Small intestine (tissue), 7 donors: ENCODE measurements at regions not wholly inside any gene's neighbourhood (a gene's known extent, or its start where the extent isn't known, plus 50 kb on each side); places are given as distances from the start of the nearest gene placed in this dataset.

ENCODE experiments used
- DNase-seq, 2 donors: peaks; one replicate each; pipeline versions ENCODE4 v3.0.0 to v3.0.0-alpha.2; 2013
- FAIRE-seq: peaks from 2 replicates; lab custom pipeline; 2012; peaks lifted over from hg19 to GRCh38; lab: Jason Lieb, UNC
- H3K27ac ChIP-seq, 3 donors: one replicate each; pipeline ENCODE4 v1.5.1; 2013; ENCODE audit warnings: low read length in 2 of 3, mild to moderate bottlenecking in 2 of 3, control low read depth in 1 of 3, inconsistent platforms in 1 of 3, low read depth in 1 of 3, moderate library complexity in 1 of 3
- H3K27me3 ChIP-seq, 3 donors: one replicate each; pipeline ENCODE4 v1.6.1; 2013; ENCODE audit warnings: low read length in 3 of 3, inconsistent platforms in 1 of 3; ENCODE audit not compliant: control insufficient read depth in 3 of 3, insufficient read depth in 3 of 3
- H3K36me3 ChIP-seq, 3 donors: one replicate each; pipeline ENCODE4 v1.6.1; 2013; ENCODE audit warnings: low read length in 3 of 3, inconsistent platforms in 1 of 3, low read depth in 1 of 3, mild to moderate bottlenecking in 1 of 3, moderate library complexity in 1 of 3; ENCODE audit not compliant: control insufficient read depth in 3 of 3, insufficient read depth in 2 of 3
- H3K4me1 ChIP-seq, 3 donors: one replicate each; pipeline ENCODE4 v1.6.1; 2013; ENCODE audit warnings: low read length in 2 of 3, inconsistent platforms in 1 of 3, low read depth in 1 of 3, mild to moderate bottlenecking in 1 of 3, moderate library complexity in 1 of 3; ENCODE audit not compliant: control insufficient read depth in 3 of 3, insufficient read depth in 2 of 3
- H3K4me3 ChIP-seq, 3 donors: one replicate each; pipeline ENCODE4 v1.5.1; 2013; ENCODE audit warnings: low read length in 3 of 3, control low read depth in 1 of 3, inconsistent platforms in 1 of 3, low read depth in 1 of 3, mild to moderate bottlenecking in 1 of 3, moderate library complexity in 1 of 3
- H3K9me3 ChIP-seq, 2 donors: one replicate each; pipeline ENCODE4 v1.6.1; 2013; ENCODE audit warnings: low read depth in 1 of 2, low read length in 1 of 2; ENCODE audit not compliant: control insufficient read depth in 2 of 2, insufficient read depth in 1 of 2
- WGBS, 3 donors: extraction: QIAGEN DNeasy Blood & Tissue Kit; methylation state at CpG; one replicate each; pipeline ENCODE4 v1.1.7; 2013; 5-methylcytosine and 5-hydroxymethylcytosine counted together
- donor health status: healthy with polysubstance abuse.
- donor health status: control.
- donor health status: control.
- donor health status: Bipolar disorder and iron deficiency.
- donor health status: healthy.

DNA sequence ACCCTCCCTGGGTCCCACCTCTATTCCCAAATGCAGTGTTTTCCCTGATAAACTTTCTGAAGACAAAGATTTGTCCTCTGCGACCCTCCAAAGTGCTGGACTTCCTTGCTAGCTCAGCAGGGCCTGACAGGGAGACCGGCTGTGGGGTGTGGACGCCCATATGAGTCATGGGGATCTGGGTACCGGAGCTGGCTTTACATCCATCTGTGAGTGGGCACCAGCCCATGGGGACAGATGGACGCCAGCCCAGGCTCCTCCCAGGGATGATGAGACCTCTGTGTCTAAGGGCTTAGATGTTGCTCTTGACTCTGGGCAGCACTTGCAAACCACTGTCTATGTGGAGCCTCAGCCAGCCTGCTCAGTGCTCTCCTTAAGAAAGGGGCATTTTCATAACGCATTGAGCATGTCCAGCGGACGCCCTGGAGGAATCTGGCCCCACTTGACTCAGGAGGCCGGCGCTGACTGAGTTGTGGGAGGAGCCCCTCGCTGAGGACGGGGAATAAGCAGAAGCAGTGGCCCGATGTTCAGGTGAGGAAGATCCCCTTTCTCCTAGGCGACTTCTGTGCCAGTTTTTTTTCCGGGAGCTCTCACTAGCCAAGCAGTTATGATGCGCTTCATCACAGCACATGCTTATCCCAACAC, 229.4 kb upstream of the MYT1L start:
- no peaks in the 10 kb centered on the region for H3K36me3 ChIP-seq
- H3K9me3 ChIP-seq = no peaks in the 10 kb centered on the region
- no peak overlapping the region for H3K4me3 ChIP-seq
- H3K27me3 ChIP-seq = peaks cover 0 to 3% (median 0%) of the 10 kb centered on the region in 3 donors
- DNase-seq (no peak), FAIRE-seq (no peak)
- WGBS, 3 donors = 85 to 90% (median 86%) methylated on average over 16 of the region's 16 CpGs
- H3K27ac ChIP-seq = no peak overlapping the region
- no peaks in the 10 kb centered on the region for H3K4me1 ChIP-seq

DNA sequence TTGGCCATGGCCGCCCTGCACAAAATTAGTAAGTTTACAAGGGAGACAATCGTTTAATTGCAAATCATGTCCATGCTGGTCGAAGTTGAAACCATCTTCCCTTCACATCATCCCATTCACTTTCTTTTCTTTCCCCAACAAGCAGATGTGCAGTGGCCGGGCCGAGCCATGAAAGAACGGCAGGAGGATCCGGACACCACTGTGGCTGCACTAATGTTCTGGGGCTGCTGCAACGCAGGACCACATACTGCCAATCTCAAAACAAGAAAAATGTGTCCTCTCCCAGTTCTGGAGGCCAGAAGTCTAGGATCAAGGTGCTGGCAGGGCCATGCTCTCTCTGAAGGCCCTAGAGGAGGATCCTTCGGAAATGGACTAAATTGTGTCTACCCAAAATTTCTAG, 227.4 kb upstream of the MYT1L start:
- Histone ChIP-seq H3K4me3 (no peak overlapping the region), H3K9me3 (no peaks in the 10 kb centered on the region), H3K27ac (no peak overlapping the region), H3K4me1 (no peaks in the 10 kb centered on the region), H3K27me3 (peaks cover 0 to 3% (median 0%) of the 10 kb centered on the region in 3 donors), H3K36me3 (no peaks in the 10 kb centered on the region)
- whole genome bisulfite sequencing, 3 donors = 81 to 83% (median 83%) methylated on average over 9 of the region's 9 CpGs
- no peak for FAIRE-seq
- no peak for DNase-seq

DNA sequence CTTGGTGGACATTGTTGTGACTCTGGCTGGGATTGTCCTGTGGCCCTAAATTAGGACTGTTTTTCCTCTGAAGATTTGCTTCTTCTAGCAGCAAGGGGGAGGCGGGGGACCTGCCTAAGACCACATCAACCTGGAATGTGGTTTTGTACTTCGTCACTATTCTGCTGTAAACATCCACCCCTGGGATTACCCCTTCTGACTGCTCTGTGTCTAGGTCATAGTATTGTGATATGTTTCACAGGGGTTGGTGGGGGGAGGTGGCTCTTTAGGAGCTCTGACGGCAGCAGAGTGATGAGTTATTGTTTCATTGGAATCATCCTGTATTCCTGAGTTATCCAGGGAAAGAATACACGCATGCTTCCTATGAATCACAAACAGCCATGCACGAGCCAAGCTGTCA, 226.4 kb upstream of the MYT1L start:
- 60 to 83% (median 73%) methylated on average over 5 of the region's 5 CpGs for WGBS, 3 donors
- FAIRE-seq (no peak), DNase-seq (no peak)
- Histone ChIP-seq H3K27me3 (peaks cover 0 to 3% (median 0%) of the 10 kb centered on the region in 3 donors), H3K27ac (no peak overlapping the region), H3K9me3 (peaks cover 0 to 5% of the 10 kb centered on the region in 2 donors), H3K4me3 (no peak overlapping the region), H3K4me1 (no peaks in the 10 kb centered on the region), H3K36me3 (no peaks in the 10 kb centered on the region)

DNA sequence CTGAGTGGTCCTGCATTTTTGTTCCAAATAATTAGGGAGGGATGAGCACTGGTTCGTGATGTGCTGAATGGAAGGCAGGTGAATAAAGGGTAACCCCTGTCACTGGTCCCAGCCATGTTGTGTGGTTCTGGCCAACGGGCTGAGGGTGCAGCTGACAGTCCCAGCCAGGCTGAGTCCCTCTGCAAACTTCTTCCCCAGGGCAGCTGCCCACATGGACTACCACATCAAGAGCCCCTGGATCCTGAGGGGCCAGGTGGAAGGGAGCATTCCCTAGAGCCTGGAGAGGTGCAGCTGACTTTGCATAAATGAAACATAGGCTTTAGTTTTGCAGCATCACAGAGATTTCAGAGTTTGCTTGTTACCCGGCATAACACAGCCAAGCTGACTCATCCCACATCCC, 219.8 kb upstream of the MYT1L start:
- Histone ChIP-seq H3K4me3 (no peak overlapping the region), H3K36me3 (no peaks in the 10 kb centered on the region), H3K4me1 (no peaks in the 10 kb centered on the region), H3K27me3 (no peaks in the 10 kb centered on the region), H3K9me3 (peaks cover 0 to 13% of the 10 kb centered on the region in 2 donors), H3K27ac (no peak overlapping the region)
- DNase-seq = no peak
- WGBS, 3 donors = 65 to 79% (median 74%) methylated on average over 3 of the region's 3 CpGs
- no peak for FAIRE-seq

DNA sequence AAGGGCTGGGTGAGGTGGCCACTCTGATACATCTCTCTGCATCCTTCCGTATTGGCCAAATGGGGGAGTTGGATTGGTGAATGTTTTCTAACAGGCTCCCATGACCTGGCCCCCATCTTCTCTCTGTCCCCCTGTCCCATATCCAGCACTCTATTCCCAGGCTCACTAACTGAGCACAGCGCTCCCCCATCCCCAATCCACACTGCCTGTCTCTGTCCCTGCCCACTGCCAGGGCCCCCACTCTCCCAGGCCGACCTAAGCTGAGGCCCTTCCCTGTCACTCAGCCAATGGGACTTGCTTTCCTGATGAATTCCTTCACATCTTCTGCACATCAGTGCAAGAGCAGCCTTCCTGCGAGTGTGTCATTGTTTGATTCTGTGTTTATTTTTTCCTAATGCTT, 216.8 kb upstream of the MYT1L start:
- no peaks in the 10 kb centered on the region for H3K4me1 ChIP-seq
- DNase-seq = no peak
- H3K4me3 ChIP-seq = no peak overlapping the region
- no peak overlapping the region for H3K27ac ChIP-seq
- H3K36me3 ChIP-seq = no peaks in the 10 kb centered on the region
- FAIRE-seq = no peak
- H3K9me3 ChIP-seq = peaks cover 0 to 12% of the 10 kb centered on the region in 2 donors
- no peaks in the 10 kb centered on the region for H3K27me3 ChIP-seq
- WGBS, 3 donors = 69 to 75% (median 72%) methylated on average over 4 of the region's 4 CpGs

DNA sequence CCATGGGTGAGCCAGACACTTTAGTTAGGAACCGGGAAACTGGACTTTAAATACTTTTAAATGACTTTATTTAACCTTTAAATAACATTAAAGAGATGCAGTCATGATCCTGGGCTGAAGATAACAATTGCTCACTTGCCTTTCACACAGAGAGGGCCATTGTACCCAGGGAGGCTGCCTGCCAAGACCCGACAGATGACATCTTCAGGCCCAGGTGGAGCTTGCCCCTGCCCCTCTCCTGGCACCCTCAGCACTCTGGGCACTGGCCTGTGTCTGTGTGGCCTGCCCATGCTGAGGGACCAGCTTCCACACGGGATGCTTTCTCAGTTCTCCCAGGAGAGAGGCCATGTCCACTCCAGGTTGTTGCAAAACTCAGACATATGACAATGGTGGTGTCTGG, 216.4 kb upstream of the MYT1L start:
- FAIRE-seq = no peak
- Histone ChIP-seq H3K27me3 (no peaks in the 10 kb centered on the region), H3K4me3 (no peak overlapping the region), H3K36me3 (no peaks in the 10 kb centered on the region), H3K27ac (no peak overlapping the region), H3K9me3 (peaks cover 0 to 7% of the 10 kb centered on the region in 2 donors), H3K4me1 (no peaks in the 10 kb centered on the region)
- DNase-seq = no peak
- 23 to 59% (median 34%) methylated on average over 3 of the region's 3 CpGs for WGBS, 3 donors

DNA sequence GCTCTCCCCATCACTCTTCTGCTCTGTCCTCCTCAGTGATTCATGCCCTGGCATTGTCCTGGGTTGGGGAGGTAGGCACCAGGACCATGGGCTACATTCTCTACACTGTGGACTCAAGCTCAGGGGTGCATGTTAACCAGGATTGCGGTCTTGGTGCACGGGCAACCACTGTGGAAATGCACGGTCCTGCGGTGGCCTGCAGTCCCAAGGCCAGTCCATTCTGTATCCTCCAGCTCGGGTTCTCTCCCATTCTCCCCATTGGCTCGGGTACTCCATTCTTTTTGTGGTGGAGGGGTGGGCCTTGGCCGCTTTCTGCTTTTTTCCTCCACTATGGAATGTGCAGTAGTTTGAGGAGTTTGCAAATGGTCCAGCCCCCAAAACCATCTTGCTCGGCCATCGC, 215.0 kb upstream of the MYT1L start:
- no peaks in the 10 kb centered on the region for H3K27me3 ChIP-seq
- H3K9me3 ChIP-seq = peaks cover 0 to 2% of the 10 kb centered on the region in 2 donors
- DNase-seq (no peak), FAIRE-seq (no peak)
- H3K4me3 ChIP-seq = no peak overlapping the region
- 91 to 95% (median 92%) methylated on average over 9 of the region's 9 CpGs for WGBS, 3 donors
- H3K4me1 ChIP-seq = no peaks in the 10 kb centered on the region
- no peak overlapping the region for H3K27ac ChIP-seq
- H3K36me3 ChIP-seq = no peaks in the 10 kb centered on the region

DNA sequence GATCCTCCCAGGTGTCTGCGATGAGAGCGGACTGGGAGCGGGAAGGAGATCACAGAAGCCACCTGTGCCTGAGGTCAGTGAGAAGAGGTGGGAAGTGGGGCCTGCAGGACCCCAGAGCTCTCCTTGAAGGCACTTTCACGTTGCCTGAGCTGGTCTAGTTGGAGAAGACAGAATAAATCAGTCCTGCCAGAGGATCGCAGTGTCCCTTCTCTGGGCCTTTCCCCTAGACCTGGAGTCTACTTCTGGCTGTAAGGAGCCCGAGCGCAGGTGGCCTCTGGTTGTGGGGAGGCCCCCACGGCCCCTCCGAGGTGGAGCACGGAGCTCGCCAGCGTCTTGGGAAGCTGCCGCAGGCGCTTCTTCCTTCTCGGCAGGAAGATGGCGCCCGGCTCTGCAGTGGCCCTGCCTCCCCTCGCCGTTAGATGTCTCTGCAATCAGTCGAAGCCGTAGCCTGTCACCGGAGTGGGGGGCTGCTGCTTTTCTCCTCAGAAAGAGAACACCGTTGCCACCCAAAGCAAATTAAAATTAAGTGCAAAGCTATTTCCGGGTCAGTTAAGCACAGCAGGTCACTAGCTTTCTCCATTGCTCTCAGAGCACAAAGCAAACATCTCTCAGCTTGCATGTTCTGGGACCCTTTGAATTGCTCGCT, 212.0 kb upstream of the MYT1L start:
- Histone ChIP-seq H3K4me3 (no peak overlapping the region), H3K27ac (no peak overlapping the region), H3K4me1 (no peaks in the 10 kb centered on the region), H3K27me3 (no peaks in the 10 kb centered on the region), H3K36me3 (no peaks in the 10 kb centered on the region), H3K9me3 (peaks cover 0 to 4% of the 10 kb centered on the region in 2 donors)
- WGBS, 3 donors = 73 to 86% (median 80%) methylated on average over 25 of the region's 25 CpGs
- FAIRE-seq = no peak
- DNase-seq = no peak
